GM19397 (cell line): ENCODE measurements at regions not wholly inside any gene's neighbourhood (a gene's known extent, or its start where the extent isn't known, plus 50 kb on each side); places are given as distances from the start of the nearest gene placed in this dataset.

ENCODE experiments used
- ATAC-seq: cut with Tn5 transposase; IDR thresholded peaks from one replicate; pipeline ENCODE4 v1.9.1; 2021; ENCODE audit warnings: mild to moderate bottlenecking, moderate library complexity; ENCODE audit not compliant: unreplicated experiment

- ATAC-seq, result no peak
These were observed 204.3 kb downstream of the PCDH7 start for GRCh38 chr4:30924495-30924894.

- no peak for ATAC-seq
These were observed 209.5 kb downstream of the PCDH7 start for GRCh38 chr4:30929649-30930048.

DNA sequence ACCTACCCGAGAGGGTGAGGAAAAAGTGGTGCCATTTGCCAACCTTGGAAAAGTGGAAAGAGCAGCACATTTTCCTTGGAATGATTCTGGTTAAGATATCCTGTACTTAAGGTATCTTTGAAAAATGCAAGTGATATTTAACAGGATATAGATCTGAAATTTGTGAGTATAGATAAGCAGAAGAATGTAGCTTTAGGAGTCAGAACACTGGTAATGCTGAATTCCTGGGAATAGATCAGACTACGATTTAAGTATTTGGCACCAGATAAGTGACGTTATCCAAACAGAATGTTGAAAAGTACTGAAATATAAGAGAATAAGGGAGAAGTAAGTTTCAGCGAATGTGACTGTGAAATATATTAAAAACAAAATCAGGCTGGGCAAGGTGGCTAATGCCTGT, 210.1 kb downstream of the PCDH7 start:
- no peak for ATAC-seq

GRCh38 chr4:30932581-30932980, 212.4 kb downstream of the PCDH7 start:
- no peak for ATAC-seq

DNA sequence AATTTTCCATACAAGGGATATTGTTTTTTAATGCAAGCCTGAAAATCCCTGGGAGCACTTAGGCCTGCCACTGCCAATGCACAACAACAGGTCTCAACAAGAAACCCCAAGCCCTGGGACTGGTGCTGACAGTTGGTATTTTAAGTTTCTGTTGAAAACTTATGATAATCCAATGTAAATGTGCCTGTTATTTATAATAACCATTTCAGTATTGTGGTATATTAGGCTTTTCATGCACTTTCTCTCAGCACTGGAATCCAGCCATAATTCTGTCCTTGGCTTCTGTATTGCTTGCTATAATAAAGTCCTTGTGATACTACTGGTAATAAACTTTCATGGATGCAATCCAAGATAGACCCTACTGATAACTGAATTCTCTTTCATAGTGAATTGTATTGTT, 218.9 kb downstream of the PCDH7 start:
- ATAC-seq, result no peak

- no peak for ATAC-seq
These were observed 219.5 kb downstream of the PCDH7 start for GRCh38 chr4:30939684-30940083.

DNA sequence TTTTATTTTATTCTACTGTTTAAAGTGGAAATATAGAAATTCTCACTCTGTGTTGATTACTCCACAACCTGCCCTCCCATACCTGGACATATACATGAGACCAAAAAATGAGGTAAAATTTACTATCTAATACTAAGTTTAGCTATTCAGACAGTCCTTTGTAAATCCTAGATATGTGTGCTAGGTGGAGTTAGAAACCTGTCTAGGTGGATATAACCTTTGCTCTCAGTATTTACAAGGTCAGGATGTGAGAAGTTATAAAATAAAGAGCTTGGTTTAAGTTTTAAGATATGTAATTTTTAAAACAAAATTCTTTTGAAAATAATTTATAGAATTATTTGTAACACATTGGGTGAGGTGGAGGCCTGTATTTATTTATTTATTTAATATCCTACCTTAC, 221.5 kb downstream of the PCDH7 start:
- no peak for ATAC-seq

- no peak for ATAC-seq
These were observed 223.2 kb downstream of the PCDH7 start for GRCh38 chr4:30943356-30943755.

DNA sequence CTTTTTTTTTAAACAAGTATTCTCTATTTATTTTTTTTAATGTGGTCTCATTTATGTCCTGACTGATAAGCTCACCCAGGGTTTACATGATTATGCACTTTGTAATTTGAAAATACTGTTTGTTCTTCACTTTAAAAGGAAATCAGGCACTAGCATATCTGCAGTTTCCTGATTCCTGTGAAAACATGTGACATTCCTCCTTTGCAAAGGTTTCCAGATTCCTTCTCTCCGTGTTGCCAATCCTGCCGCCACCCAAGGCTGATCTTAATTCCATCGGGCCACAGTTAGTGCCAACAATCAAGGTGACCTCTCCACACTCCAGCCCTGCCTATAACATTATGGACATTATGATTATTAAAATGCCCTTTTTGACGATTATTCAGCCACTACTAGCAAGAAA, 225.4 kb downstream of the PCDH7 start:
- no peak for ATAC-seq

DNA sequence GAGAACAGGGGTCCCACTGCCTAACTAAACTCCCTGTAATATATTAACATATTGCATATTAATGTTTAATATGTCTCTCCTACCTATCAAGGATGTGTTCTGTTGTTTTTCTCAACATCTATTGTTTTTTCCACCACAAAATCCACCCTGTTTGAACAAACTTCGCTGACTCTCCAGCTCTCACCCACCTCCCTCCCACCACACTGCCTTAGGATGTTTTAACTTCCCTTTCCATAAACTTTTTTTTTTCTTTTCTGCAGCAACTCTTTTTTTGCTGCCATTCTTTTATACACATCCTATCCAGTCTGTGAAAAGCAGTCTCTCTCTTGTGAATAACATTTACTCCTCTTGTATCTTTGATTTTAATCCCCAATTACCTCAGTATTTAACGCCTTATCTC, 226.1 kb downstream of the PCDH7 start:
- ATAC-seq, result no peak

GRCh38 chr4:30948653-30949052, 228.5 kb downstream of the PCDH7 start:
- no peak for ATAC-seq

DNA sequence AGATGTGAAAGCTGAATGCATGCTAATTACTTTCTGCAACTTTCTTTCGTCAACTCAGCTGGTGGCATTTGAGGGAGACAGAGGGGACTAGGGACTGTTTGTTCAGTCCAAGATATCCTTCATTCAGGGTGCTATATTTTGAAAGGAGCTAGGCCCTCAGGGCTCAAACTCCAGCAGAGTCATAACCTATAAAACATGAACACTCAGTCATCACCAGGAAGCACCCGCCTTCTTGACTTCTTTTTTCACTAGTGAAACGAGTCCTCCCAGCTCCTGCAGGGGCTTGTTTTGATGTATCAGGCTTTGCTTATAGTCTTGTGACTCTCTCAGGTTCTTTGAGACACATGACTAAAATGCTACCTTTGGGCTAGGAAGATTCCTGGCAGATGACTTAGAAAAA, 230.6 kb downstream of the PCDH7 start:
- no peak for ATAC-seq

DNA sequence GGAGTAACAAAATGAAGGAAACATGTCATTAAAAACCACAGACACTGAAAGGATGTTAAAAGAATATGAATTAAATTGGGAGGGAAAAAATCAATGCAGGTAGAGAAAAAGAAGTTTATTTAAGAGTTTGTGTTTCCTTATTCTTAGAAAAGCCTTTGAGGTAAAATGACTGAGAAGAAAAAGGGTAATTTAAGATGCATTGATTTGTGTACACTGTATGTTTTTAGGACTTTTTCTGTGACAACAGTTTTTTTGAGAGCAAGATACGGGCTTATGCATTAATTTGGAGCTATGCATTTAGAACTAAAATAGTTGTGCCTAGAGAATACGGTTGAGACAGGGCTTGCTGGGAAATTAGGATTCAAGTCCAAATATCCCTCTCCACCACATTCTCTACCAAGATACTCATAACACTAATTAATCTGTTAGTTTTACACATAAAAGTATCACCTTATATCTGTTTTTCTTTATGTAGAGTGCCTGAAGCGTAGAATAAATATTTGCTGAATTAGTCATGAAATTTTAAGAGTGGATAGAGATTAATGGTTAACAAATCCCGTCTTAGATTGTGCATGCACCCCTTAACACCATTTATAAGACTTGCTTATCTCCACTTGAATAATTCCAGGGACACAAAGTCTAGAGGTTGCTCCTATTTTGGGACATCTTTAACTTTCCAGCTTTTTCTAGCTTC, 232.5 kb downstream of the PCDH7 start:
- no peak for ATAC-seq

DNA sequence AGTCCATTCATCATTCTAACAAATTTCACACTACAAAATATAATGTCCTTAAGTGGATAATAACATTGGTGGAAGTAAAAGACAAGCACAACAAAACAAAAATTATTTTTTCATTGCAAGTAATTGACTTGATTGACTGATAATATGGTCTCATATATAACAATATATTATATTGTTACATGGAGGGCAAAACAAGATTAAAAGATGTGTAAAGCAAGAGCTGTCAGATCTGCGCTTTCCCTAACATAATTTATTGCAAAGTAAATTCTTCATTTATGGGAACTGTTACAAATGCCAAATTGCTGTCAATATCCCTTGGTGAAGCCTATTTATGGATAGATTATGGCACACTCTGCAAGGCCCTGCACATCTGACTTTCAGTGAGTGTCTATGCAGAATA, 233.6 kb downstream of the PCDH7 start:
- ATAC-seq, result no peak

DNA sequence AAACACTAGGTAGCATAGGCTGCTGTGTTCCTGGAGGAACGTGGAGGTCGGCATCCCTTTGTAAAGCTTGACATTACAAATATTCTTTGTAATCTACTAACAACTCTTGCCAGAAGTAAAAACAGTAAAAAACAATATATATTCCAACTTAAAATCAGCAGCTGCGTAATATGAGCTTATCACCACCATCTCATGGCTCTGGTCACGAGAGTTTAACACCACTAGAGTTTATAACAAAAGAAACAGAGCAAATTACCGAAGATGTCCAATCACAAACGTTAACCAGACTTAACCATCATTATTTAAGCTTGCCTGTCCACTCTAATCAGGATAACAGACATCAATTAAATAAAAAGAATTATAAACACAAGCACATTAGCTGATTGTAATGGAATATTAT, 236.7 kb downstream of the PCDH7 start:
- ATAC-seq, result no peak

DNA sequence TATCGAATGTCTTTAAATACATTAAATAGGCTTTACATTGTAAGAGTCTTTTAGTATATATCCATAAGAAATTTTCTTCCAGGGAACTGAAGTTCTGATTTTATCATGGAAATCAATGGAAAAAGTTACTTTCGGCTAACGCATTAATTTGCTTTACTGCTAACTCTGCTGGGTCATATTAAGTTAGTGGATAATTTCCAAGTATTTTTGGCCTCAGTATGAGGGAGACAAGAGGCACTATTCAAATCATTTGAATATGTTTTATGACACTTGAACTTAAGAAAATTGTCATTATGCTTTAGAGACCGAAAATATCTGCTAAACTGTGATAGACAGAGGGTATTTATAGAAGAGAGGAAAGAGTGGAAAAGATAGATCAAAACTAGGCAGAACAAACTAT, 237.5 kb downstream of the PCDH7 start:
- ATAC-seq, result no peak

- ATAC-seq, result no peak
These were observed 239.8 kb downstream of the PCDH7 start for GRCh38 chr4:30959781-30960485.

- ATAC-seq, result no peak
These were observed 242.8 kb downstream of the PCDH7 start for GRCh38 chr4:30962939-30963338.

- no peak for ATAC-seq
These were observed 248.8 kb downstream of the PCDH7 start for GRCh38 chr4:30968926-30969325.

DNA sequence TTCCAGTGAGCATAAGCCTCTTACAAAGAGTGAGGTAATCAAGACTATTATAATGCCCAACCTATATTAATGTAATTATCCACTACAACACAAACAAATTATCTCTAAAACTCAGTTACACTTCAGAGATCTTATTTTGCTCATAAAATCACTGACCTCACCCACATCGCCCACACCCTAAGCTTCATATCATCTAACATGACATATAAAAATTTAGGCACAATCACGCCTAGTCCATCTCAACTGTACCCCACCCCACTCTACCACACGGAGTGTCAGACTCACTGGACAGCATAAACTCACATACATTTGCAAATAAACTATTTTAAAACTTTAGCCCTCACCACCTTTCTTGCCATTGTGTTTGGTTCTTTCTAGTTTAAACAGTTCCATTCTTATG, 252.4 kb downstream of the PCDH7 start:
- ATAC-seq, result no peak

DNA sequence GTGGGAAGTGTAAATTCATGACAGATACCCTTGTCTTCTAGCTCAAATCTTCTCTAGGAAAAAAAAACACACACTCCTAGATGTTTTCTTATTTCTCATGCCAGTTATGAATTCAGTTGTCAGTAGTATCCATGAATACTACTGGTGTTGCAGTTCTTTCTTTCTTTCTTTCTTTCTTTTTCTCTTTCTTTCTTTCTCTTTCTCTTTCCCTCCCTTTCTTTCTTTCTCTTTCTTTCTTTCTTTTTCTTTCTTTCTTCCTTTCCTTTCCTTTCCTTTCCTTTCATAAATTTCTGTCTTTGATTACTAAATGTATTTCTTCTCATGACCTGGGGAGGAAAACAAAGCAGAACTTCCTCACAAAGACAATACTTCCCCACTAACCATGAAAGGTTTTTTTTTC, 253.8 kb downstream of the PCDH7 start:
- no peak for ATAC-seq

DNA sequence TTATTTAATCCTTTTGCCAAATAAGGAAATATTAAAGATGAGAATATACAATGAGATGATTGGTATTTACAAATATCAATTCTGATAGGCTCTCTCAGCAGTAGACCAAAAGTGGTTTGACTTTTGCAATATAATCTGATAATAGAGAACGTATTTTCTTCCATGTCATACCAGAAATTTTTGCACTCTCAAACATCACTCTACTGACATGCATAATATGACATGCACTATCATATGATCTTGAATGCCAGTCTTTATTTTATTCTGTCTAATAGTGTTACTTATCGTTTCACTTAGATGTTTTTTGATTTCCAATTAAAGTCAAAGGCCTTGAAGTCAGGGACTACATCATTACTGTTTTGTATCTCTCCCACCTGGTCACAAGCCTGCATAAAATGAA, 259.2 kb downstream of the PCDH7 start:
- ATAC-seq, result no peak

- no peak for ATAC-seq
These were observed 269.3 kb downstream of the PCDH7 start for GRCh38 chr4:30989508-30989907.
